Left renal cortex interstitium (tissue), 4 donors: ENCODE measurements at regions not wholly inside any gene's neighbourhood (a gene's known extent, or its start where the extent isn't known, plus 50 kb on each side); places are given as distances from the start of the nearest gene placed in this dataset.
"Not testable (repeated sequence)": the region's sequence is repeated elsewhere in the genome, so short reads cannot be mapped to it uniquely, and the experiment has no call there.

ENCODE experiments used
- DNase-seq, 4 donors: peaks; one replicate each; pipeline ENCODE4 v3.0.0-alpha.2; 2013; ENCODE audit warnings: low read depth in 4 of 4, low spot score in 2 of 4, missing footprints in 1 of 4

GRCh38 chr5:33049842-33050241 lies 338.7 kb downstream of the NPR3 start:
- DNase-seq, result no peak

GRCh38 chr5:33059081-33059480 lies 348.0 kb downstream of the NPR3 start:
- no peak for DNase-seq

GRCh38 chr5:33065131-33065530 lies 354.0 kb downstream of the NPR3 start:
- no peak for DNase-seq

- DNase-seq, result no peak
Measured at GRCh38 chr5:33067291-33067690, 356.2 kb downstream of the NPR3 start.

- no peak for DNase-seq
Measured at GRCh38 chr5:33068786-33069185, 357.7 kb downstream of the NPR3 start.

- DNase-seq, result no peak
Measured at GRCh38 chr5:33072296-33072695, 361.2 kb downstream of the NPR3 start.

GRCh38 chr5:33072726-33073125 lies 361.6 kb downstream of the NPR3 start:
- no peak for DNase-seq

- no peak for DNase-seq
Measured at GRCh38 chr5:33073881-33074327, 362.8 kb downstream of the NPR3 start.

- no peak for DNase-seq
Measured at GRCh38 chr5:33074548-33074947, 363.4 kb downstream of the NPR3 start.

- DNase-seq, result no peak
Measured at GRCh38 chr5:33075731-33076130, 364.6 kb downstream of the NPR3 start.

- DNase-seq, result peak; percentile 15 to 51 (median 32)
Measured at GRCh38 chr5:33079548-33079947, 361.2 kb upstream of the TARS1 start.

- no peak for DNase-seq
Measured at GRCh38 chr5:33080287-33080686, 360.5 kb upstream of the TARS1 start.

GRCh38 chr5:33088176-33088575 lies 352.6 kb upstream of the TARS1 start:
- no peak for DNase-seq

- no peak for DNase-seq
Measured at GRCh38 chr5:33091571-33092363, 349.0 kb upstream of the TARS1 start.

GRCh38 chr5:33092719-33093118 lies 348.0 kb upstream of the TARS1 start:
- no peak for DNase-seq

- no peak for DNase-seq
Measured at GRCh38 chr5:33102551-33102950, 338.2 kb upstream of the TARS1 start.

- no peak for DNase-seq
Measured at GRCh38 chr5:33105521-33105941, 335.2 kb upstream of the TARS1 start.

GRCh38 chr5:33110496-33110895 lies 330.3 kb upstream of the TARS1 start:
- DNase-seq, result not testable (repeated sequence)

- DNase-seq, result no peak
Measured at GRCh38 chr5:33114361-33114760, 326.4 kb upstream of the TARS1 start.

GRCh38 chr5:33115467-33115866 lies 325.3 kb upstream of the TARS1 start:
- DNase-seq, result no peak

GRCh38 chr5:33118761-33119415 lies 321.9 kb upstream of the TARS1 start:
- DNase-seq, result no peak

- no peak for DNase-seq
Measured at GRCh38 chr5:33120671-33121070, 320.1 kb upstream of the TARS1 start.
